ENCODE measurements at regions not wholly inside any gene's neighbourhood (a gene's known extent, or its start where the extent isn't known, plus 50 kb on each side); places are given as distances from the start of the nearest gene placed in this dataset.

- TF ChIP-seq, protein P1, sequence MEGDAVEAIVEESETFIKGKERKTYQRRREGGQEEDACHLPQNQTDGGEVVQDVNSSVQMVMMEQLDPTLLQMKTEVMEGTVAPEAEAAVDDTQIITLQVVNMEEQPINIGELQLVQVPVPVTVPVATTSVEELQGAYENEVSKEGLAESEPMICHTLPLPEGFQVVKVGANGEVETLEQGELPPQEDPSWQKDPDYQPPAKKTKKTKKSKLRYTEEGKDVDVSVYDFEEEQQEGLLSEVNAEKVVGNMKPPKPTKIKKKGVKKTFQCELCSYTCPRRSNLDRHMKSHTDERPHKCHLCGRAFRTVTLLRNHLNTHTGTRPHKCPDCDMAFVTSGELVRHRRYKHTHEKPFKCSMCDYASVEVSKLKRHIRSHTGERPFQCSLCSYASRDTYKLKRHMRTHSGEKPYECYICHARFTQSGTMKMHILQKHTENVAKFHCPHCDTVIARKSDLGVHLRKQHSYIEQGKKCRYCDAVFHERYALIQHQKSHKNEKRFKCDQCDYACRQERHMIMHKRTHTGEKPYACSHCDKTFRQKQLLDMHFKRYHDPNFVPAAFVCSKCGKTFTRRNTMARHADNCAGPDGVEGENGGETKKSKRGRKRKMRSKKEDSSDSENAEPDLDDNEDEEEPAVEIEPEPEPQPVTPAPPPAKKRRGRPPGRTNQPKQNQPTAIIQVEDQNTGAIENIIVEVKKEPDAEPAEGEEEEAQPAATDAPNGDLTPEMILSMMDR (IDR thresholded peaks at IDR 0.05; ENCODE audit: insufficient read depth, low read length) = no peak
- TF ChIP-seq, protein P2, sequence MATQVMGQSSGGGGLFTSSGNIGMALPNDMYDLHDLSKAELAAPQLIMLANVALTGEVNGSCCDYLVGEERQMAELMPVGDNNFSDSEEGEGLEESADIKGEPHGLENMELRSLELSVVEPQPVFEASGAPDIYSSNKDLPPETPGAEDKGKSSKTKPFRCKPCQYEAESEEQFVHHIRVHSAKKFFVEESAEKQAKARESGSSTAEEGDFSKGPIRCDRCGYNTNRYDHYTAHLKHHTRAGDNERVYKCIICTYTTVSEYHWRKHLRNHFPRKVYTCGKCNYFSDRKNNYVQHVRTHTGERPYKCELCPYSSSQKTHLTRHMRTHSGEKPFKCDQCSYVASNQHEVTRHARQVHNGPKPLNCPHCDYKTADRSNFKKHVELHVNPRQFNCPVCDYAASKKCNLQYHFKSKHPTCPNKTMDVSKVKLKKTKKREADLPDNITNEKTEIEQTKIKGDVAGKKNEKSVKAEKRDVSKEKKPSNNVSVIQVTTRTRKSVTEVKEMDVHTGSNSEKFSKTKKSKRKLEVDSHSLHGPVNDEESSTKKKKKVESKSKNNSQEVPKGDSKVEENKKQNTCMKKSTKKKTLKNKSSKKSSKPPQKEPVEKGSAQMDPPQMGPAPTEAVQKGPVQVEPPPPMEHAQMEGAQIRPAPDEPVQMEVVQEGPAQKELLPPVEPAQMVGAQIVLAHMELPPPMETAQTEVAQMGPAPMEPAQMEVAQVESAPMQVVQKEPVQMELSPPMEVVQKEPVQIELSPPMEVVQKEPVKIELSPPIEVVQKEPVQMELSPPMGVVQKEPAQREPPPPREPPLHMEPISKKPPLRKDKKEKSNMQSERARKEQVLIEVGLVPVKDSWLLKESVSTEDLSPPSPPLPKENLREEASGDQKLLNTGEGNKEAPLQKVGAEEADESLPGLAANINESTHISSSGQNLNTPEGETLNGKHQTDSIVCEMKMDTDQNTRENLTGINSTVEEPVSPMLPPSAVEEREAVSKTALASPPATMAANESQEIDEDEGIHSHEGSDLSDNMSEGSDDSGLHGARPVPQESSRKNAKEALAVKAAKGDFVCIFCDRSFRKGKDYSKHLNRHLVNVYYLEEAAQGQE (IDR thresholded peaks at IDR 0.05; ENCODE audit: insufficient replicate concordance, low read depth) = no peak
- TF ChIP-seq POLR2AphosphoS5 (IDR thresholded peaks at IDR 0.05; ENCODE audit: low read depth) = no peak
- no peak for TF ChIP-seq GABPA (IDR thresholded peaks at IDR 0.05; ENCODE audit: low read depth)
- TF ChIP-seq SPI1 (IDR thresholded peaks at IDR 0.05; ENCODE audit: borderline replicate concordance, low read depth) = no peak
These were observed 167.6 kb upstream of the FN1 start for GRCh38 chr2:215603440-215603839.

Measured in HL-60 (cell line).